GM13977 (cell line): ENCODE measurements at regions not wholly inside any gene's neighbourhood (a gene's known extent, or its start where the extent isn't known, plus 50 kb on each side); places are given as distances from the start of the nearest gene placed in this dataset.

Source experiments
- DNase-seq: peaks from one replicate; pipeline ENCODE4 v3.0.0; 2012; ENCODE audit warnings: low spot score
- in situ Hi-C: fragments of 300-500 bp; cut with MboI; formaldehyde crosslinking; loops from one replicate; pipeline ENCODE4 v1.12.0; 2022; ENCODE audit warnings: low sequenced_read_pairs, low pct_unique_long_range_greater_than_20kb, mixed read lengths, inconsistent platforms; ENCODE audit not compliant: unreplicated experiment
- TF ChIP-seq, protein P1 (sequence below): IDR thresholded peaks from 2 replicates; pipeline ENCODE4 v1.5.1; 2012; ENCODE audit warnings: mild to moderate bottlenecking, control low read depth; ENCODE audit not compliant: insufficient read depth; ENCODE audit errors: extremely low read depth, missing control alignments

DNA sequence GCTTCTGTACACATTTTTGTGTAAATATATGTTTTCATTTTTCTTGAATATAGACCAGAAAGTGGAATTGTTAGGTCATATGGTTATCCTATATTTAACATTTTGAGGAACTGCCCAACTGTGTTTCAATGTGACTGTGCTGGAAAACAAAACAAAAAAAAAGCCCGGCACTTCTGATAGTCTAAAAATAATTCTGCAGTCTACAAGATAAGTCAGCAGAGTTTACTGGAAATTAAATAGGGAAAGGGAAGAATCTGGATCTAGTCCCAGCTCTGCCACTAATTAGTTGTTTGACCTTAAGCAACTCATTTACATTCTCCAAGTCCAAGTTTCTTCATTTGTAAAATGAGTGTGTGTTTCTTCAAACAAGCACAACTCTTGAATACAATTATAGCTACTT is 869.1 kb upstream of the B3GALT2 start:
- DNase-seq: no peak
- TF ChIP-seq, protein P1, sequence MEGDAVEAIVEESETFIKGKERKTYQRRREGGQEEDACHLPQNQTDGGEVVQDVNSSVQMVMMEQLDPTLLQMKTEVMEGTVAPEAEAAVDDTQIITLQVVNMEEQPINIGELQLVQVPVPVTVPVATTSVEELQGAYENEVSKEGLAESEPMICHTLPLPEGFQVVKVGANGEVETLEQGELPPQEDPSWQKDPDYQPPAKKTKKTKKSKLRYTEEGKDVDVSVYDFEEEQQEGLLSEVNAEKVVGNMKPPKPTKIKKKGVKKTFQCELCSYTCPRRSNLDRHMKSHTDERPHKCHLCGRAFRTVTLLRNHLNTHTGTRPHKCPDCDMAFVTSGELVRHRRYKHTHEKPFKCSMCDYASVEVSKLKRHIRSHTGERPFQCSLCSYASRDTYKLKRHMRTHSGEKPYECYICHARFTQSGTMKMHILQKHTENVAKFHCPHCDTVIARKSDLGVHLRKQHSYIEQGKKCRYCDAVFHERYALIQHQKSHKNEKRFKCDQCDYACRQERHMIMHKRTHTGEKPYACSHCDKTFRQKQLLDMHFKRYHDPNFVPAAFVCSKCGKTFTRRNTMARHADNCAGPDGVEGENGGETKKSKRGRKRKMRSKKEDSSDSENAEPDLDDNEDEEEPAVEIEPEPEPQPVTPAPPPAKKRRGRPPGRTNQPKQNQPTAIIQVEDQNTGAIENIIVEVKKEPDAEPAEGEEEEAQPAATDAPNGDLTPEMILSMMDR: no peak
- in situ Hi-C loops: no loop called here

DNA sequence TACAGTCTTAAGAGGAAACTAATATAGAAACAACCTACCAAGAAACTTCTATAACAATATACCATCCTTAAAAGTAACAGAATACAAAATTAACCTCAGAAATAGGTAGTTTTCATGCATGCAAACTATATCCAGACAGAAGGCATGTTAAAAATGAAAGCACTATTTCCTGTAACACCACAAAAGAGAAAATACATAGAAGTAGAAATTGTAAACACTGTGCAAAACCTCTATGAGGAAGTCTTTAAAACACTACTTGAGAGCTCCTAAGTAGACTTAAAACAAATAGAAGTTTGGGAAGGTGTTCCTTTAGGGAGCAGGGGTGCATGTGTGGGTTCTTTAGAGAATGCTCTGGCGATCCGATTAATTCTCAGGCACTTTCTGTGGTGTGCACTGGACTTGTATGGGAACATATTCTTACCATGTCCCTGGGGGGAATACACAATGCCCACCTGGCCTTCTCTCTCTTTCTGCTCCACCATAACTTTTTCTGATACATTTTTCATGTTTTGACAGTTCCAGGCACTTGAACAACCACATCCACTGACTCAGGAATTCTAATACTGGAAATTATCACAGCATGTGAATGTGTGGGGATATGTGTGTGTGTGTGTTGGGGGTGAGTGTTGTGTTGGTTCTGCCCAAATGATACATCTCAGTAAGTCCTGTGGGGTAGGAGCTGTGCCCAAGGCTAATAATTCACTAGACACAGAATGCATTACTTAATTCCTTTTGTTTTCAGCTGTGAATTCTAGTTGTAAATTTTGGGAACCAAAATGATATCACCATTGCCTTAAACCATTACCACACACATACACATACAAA is 866.3 kb upstream of the B3GALT2 start:
- TF ChIP-seq, protein P1: no peak
- in situ Hi-C loops: no loop called here

DNA sequence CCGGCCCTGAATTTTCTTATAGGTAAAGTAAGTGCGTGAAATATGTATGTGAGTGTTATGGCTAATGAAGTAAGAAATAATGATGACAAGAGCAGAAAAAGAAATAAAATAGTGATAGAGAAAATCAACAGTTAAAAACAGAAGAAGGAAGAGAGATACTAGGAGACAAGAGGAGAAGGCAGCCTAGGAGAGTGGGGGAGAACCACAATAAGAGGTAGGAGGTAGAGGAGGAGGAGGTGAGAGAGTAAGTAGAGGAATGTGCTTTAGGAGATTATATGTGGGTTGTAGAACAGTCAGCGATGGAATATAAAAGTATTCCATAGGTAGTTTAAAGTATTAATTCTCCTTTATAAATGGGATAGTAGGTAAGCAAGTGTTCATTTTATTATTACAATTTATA is 861.5 kb upstream of the B3GALT2 start:
- in situ Hi-C loops: no loop called here
- TF ChIP-seq, protein P1: no peak
- DNase-seq: no peak

More for the DNA sequence above, 866.3 kb upstream of the B3GALT2 start:
- no peak for DNase-seq

DNA sequence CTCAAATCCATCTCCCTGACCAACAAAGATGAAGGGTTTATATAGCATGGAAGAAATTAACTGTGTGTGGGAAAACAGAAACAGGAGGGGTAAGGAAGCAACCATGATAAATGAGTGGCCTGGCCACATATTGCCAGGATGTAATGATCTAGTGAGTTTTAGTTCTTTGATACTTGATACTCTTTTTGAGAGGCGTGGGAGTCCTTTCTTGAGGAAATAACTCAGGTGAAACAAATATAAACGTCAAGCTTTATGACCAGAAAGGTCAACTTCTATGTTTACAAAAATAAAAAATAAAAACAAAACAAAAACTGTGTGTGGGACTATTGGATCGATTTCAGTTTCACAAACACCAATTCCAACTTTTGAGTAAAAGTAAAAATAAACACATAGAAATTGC is 860.8 kb upstream of the B3GALT2 start:
- no peak for DNase-seq
- in situ Hi-C loops: no loop called here
- TF ChIP-seq, protein P1: no peak

DNA sequence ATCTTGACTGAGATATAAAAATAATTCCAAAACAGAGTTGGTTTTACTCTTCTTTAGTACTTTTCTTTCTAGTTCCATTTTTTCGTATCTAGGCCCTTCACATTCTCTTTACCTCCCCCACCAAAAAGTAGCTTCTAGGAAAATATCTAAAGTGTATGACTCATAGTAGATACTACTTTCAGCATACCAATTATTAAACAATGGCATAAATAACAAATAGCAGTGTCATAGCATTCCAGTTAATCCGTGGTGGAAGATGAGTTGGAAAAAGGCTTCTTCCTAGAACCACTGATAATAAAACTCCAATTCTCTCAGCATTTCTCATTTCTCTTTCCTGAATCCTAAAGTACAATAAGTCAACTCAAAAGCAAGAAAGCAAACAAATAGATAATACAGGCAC is 859.0 kb upstream of the B3GALT2 start:
- no peak for DNase-seq
- in situ Hi-C loops: no loop called here
- TF ChIP-seq, protein P1: no peak

DNA sequence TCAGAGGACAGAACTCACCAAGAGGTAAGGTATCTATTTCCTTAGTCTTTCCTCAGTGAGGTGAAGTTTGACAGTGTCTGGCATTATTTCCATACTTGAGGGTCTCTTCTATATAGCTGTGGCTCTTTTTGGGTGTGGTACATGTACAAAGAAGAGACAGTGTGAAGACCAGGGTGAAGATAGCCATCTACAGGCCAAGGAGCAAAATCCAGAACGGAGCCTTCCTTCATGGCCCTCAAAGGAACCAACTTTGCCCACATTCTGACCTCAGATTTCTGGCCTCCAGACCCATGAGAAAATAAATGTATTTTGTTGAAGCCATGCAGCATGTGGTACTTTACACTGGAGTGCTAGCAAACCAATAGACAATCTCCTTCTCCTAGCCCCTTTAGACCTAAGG is 858.5 kb upstream of the B3GALT2 start:
- no peak for DNase-seq
- TF ChIP-seq, protein P1: no peak
- in situ Hi-C loops: no loop called here
